ENCODE measurements at regions not wholly inside any gene's neighbourhood (a gene's known extent, or its start where the extent isn't known, plus 50 kb on each side); places are given as distances from the start of the nearest gene placed in this dataset.

GRCh38 chr11:70846781-70847655 lies 405.4 kb downstream of the SHANK2 start:
- no peak for TF ChIP-seq CTCF (IDR thresholded peaks at IDR 0.05)
- ATAC-seq (ENCODE audit: low FRiP score) (no peak), DNase-seq (ENCODE audit: low spot score) (no peak)

- DNase-seq (ENCODE audit: low spot score) = no peak
- no peak for ATAC-seq (ENCODE audit: low FRiP score)
- TF ChIP-seq CTCF (IDR thresholded peaks at IDR 0.05) = no peak
Measured at GRCh38 chr11:70848243-70848750, 404.1 kb downstream of the SHANK2 start.

GRCh38 chr11:70849031-70849430 lies 403.3 kb downstream of the SHANK2 start:
- DNase-seq (ENCODE audit: low spot score) (no peak), ATAC-seq (ENCODE audit: low FRiP score) (no peak)
- no peak for TF ChIP-seq CTCF (IDR thresholded peaks at IDR 0.05)

GRCh38 chr11:70851308-70851707 lies 401.1 kb downstream of the SHANK2 start:
- TF ChIP-seq CTCF (IDR thresholded peaks at IDR 0.05) = no peak
- no peak for DNase-seq (ENCODE audit: low spot score)
- no peak for ATAC-seq (ENCODE audit: low FRiP score)

GRCh38 chr11:70851907-70852306 lies 400.5 kb downstream of the SHANK2 start:
- no peak for ATAC-seq (ENCODE audit: low FRiP score)
- DNase-seq (ENCODE audit: low spot score) = no peak
- TF ChIP-seq CTCF (IDR thresholded peaks at IDR 0.05) = no peak

- DNase-seq (ENCODE audit: low spot score) = no peak
- TF ChIP-seq CTCF (IDR thresholded peaks at IDR 0.05) = no peak
- no peak for ATAC-seq (ENCODE audit: low FRiP score)
Measured at GRCh38 chr11:70853068-70853769, 399.2 kb downstream of the SHANK2 start.

All from omental fat pad (tissue), 3 donors.